HEK293 (cell line): ENCODE measurements at regions not wholly inside any gene's neighbourhood (a gene's known extent, or its start where the extent isn't known, plus 50 kb on each side); places are given as distances from the start of the nearest gene placed in this dataset.

Source experiments
- GLI2 ChIP-seq: fragments of 450-650 bp; formaldehyde crosslinking; IDR thresholded peaks from 2 replicates; pipeline ENCODE4; 2017; ENCODE audit warnings: missing biosample characterization, missing genetic modification characterization, low read depth, borderline replicate concordance
- ZNF138 ChIP-seq: fragments of 450-650 bp; formaldehyde crosslinking; IDR thresholded peaks from 2 replicates; pipeline ENCODE4 v1.5.1; 2016; ENCODE audit warnings: missing biosample characterization, missing genetic modification characterization, borderline replicate concordance
- ZNF140 ChIP-seq: fragments of 450-650 bp; formaldehyde crosslinking; IDR thresholded peaks from 2 replicates; pipeline ENCODE4 v1.5.1; 2016; ENCODE audit warnings: missing biosample characterization, missing genetic modification characterization
- ZNF623 ChIP-seq: fragments of 450-650 bp; formaldehyde crosslinking; IDR thresholded peaks from 2 replicates; pipeline ENCODE4 v1.5.1; 2016; ENCODE audit warnings: missing biosample characterization, missing genetic modification characterization
- TF ChIP-seq, protein P1 (sequence below): fragments of 450-650 bp; formaldehyde crosslinking; IDR thresholded peaks from 2 replicates; pipeline ENCODE4 v1.5.1; 2016; ENCODE audit warnings: missing biosample characterization, missing genetic modification characterization

DNA sequence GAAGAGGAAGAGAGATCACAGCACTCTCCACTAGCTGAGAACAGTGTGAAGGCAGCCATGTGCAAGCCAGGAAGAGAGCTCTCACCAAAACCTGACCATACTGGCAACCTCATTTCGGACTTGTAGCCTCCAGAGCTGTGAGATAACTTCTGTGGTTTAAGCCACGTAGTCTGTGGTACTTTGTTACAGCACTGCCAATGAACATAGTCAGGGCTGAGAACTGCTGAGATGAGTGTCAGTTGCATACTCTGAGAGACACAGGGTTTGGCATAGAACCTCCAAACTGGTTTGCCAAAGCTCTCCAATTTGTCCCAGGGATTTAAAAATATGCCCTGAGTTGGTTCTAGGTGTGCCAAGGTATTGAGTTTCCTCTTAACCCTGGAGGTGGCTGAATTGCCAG is 218.6 kb downstream of the ATP23 start:
- TF ChIP-seq GLI2 (tag by site-specific recombination) (no peak), ZNF140 (tag by site-specific recombination) (no peak), ZNF623 (tag by site-specific recombination) (no peak), ZNF138 (no peak)
- TF ChIP-seq, protein P1, sequence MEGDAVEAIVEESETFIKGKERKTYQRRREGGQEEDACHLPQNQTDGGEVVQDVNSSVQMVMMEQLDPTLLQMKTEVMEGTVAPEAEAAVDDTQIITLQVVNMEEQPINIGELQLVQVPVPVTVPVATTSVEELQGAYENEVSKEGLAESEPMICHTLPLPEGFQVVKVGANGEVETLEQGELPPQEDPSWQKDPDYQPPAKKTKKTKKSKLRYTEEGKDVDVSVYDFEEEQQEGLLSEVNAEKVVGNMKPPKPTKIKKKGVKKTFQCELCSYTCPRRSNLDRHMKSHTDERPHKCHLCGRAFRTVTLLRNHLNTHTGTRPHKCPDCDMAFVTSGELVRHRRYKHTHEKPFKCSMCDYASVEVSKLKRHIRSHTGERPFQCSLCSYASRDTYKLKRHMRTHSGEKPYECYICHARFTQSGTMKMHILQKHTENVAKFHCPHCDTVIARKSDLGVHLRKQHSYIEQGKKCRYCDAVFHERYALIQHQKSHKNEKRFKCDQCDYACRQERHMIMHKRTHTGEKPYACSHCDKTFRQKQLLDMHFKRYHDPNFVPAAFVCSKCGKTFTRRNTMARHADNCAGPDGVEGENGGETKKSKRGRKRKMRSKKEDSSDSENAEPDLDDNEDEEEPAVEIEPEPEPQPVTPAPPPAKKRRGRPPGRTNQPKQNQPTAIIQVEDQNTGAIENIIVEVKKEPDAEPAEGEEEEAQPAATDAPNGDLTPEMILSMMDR (tag by site-specific recombination), result no peak
